IMR-90 (cell line): ENCODE measurements at regions not wholly inside any gene's neighbourhood (a gene's known extent, or its start where the extent isn't known, plus 50 kb on each side); places are given as distances from the start of the nearest gene placed in this dataset.

Experiments used
- ATAC-seq: fragments of 200-7000 bp; cut with Tn5 transposase; 2 replicates; pipeline ENCODE4 v1.9.1; 2020; ENCODE audit warnings: low read depth, mild to moderate bottlenecking, moderate library complexity
- BruUV-seq: library from RNA; stranded (reverse); fragments of 400-500 nt; replicated peaks from 2 replicates; lab custom pipeline; 2021; lab: Mats Ljungman, UMichigan
- CTCF ChIA-PET: fragments of 300-600 bp; formaldehyde crosslinking; extraction: SDS; loops from one replicate; lab custom pipeline; 2021; ENCODE audit warnings: antibody characterized with exemption; lab: Yijun Ruan, JAX
- POLR2A ChIA-PET: fragments of 300-600 bp; sonication (Branson Sonifier 250); formaldehyde crosslinking; loops from one replicate; lab custom pipeline; 2022; ENCODE audit warnings: antibody characterized with exemption; ENCODE audit not compliant: unreplicated experiment; lab: Charles Lee
- DNase-seq: peaks from one replicate; pipeline ENCODE4 v3.0.0; 2013
- H2AFZ ChIP-seq: replicated peaks from 2 replicates; pipeline ENCODE3; 2013; ENCODE audit warnings: low read length, mild to moderate bottlenecking; ENCODE audit not compliant: poor library complexity
- H2AK5ac ChIP-seq: 2 replicates; pipeline ENCODE4 v1.6.1; 2013; ENCODE audit warnings: low read depth, low read length, inconsistent platforms
- H2AK9ac ChIP-seq: replicated peaks from 2 replicates; pipeline ENCODE3; 2013; ENCODE audit warnings: mild to moderate bottlenecking, low read depth, low read length, moderate library complexity; ENCODE audit not compliant: poor library complexity
- H2BK120ac ChIP-seq: 2 replicates; pipeline ENCODE4 v1.6.1; 2013; ENCODE audit warnings: low read depth, low read length, inconsistent platforms
- H2BK15ac ChIP-seq: 3 replicates; pipeline ENCODE4 v1.6.1; 2013; ENCODE audit warnings: low read depth, low read length, inconsistent platforms
- H2BK20ac ChIP-seq: 2 replicates; pipeline ENCODE4 v1.6.1; 2013; ENCODE audit warnings: low read depth, mild to moderate bottlenecking, inconsistent platforms, low read length, moderate library complexity
- H2BK5ac ChIP-seq: 2 replicates; pipeline ENCODE4 v1.6.1; 2013; ENCODE audit warnings: mild to moderate bottlenecking, low read depth, low read length, inconsistent platforms; ENCODE audit not compliant: poor library complexity, severe bottlenecking
- H3K14ac ChIP-seq: replicated peaks from 2 replicates; pipeline ENCODE4 v1.6.1; 2013; ENCODE audit warnings: low read depth, low read length, inconsistent platforms
- H3K18ac ChIP-seq: 2 replicates; pipeline ENCODE4 v1.6.1; 2013; ENCODE audit warnings: low read depth, low read length, control low read depth
- H3K23ac ChIP-seq: 2 replicates; pipeline ENCODE4 v1.6.1; 2013; ENCODE audit warnings: low read depth, low read length, inconsistent platforms
- H3K27ac ChIP-seq: 2 replicates; pipeline ENCODE4 v1.5.1; 2013; ENCODE audit warnings: mild to moderate bottlenecking, control low read depth, low read length; ENCODE audit not compliant: insufficient read depth
- H3K27me3 ChIP-seq: 2 replicates; pipeline ENCODE4 v1.6.1; 2013; ENCODE audit warnings: low read length; ENCODE audit not compliant: control insufficient read depth, insufficient read depth
- H3K36me3 ChIP-seq: 2 replicates; pipeline ENCODE4 v1.6.1; 2013; ENCODE audit warnings: low read length, mixed read lengths; ENCODE audit not compliant: control insufficient read depth, insufficient read depth
- H3K4ac ChIP-seq: 2 replicates; pipeline ENCODE4 v1.6.1; 2013; ENCODE audit warnings: low read depth, low read length, inconsistent platforms
- H3K4me1 ChIP-seq: 2 replicates; pipeline ENCODE4 v1.6.1; 2013; ENCODE audit warnings: low read length, mixed read lengths; ENCODE audit not compliant: control insufficient read depth, insufficient read depth
- H3K4me2 ChIP-seq: 2 replicates; pipeline ENCODE4 v1.6.1; 2013; ENCODE audit warnings: low read depth, mild to moderate bottlenecking, control low read depth, low read length, moderate library complexity
- H3K4me3 ChIP-seq: 2 replicates; pipeline ENCODE4 v1.5.1; 2013; ENCODE audit warnings: low read depth, mild to moderate bottlenecking, control low read depth, low read length, moderate library complexity; ENCODE audit not compliant: insufficient read depth
- H3K56ac ChIP-seq: 2 replicates; pipeline ENCODE4 v1.6.1; 2013; ENCODE audit warnings: low read length, inconsistent platforms; ENCODE audit not compliant: insufficient read depth; ENCODE audit errors: extremely low read depth
- H3K79me1 ChIP-seq, 2 experiments: 2 replicates each; pipeline ENCODE4 v1.6.1; 2013; ENCODE audit warnings: low read length in 2 of 2, inconsistent platforms in 1 of 2, low read depth in 1 of 2
- H3K9ac ChIP-seq: 2 replicates; pipeline ENCODE4 v1.6.1; 2013; ENCODE audit warnings: low read depth, low read length, control low read depth
- H3K9me1 ChIP-seq: 2 replicates; pipeline ENCODE4 v1.6.1; 2013; ENCODE audit warnings: low read length, inconsistent platforms; ENCODE audit not compliant: insufficient read depth
- H3K9me3 ChIP-seq: 2 replicates; pipeline ENCODE4 v1.6.1; 2013; ENCODE audit warnings: low read length; ENCODE audit not compliant: control insufficient read depth, insufficient read depth
- H4K20me1 ChIP-seq: 2 replicates; pipeline ENCODE4 v1.6.1; 2013; ENCODE audit warnings: low read length, inconsistent platforms; ENCODE audit not compliant: insufficient read depth
- H4K5ac ChIP-seq: 2 replicates; pipeline ENCODE4 v1.6.1; 2013; ENCODE audit warnings: mild to moderate bottlenecking, low read depth, low read length, control low read depth
- H4K8ac ChIP-seq, 2 experiments: 2 replicates each; pipeline ENCODE4 v1.6.1; 2013; ENCODE audit warnings: low read depth in 2 of 2, low read length in 2 of 2, control low read depth in 1 of 2, inconsistent platforms in 1 of 2
- H4K91ac ChIP-seq: 2 replicates; pipeline ENCODE4 v1.6.1; 2013; ENCODE audit warnings: low read depth, low read length, inconsistent platforms; ENCODE audit not compliant: insufficient read depth
- BHLHE40 ChIP-seq: fragments of 150-350 bp; IDR thresholded peaks from 2 replicates; pipeline ENCODE4 v1.6.1; 2016; ENCODE audit warnings: mild to moderate bottlenecking, low read depth, low read length
- WGBS, 2 experiments: methylation state at CpG; one replicate each; pipeline versions ENCODE4 v1.1.5 to v1.1.7; 2013; ENCODE audit warnings: missing lambda C conversion rate in 2 of 2; ENCODE audit not compliant: insufficient read length in 1 of 2; ENCODE audit errors: extremely low coverage in 2 of 2; 5-methylcytosine and 5-hydroxymethylcytosine counted together
- dilution Hi-C: fragments of 300-500 bp; cut with HindIII; formaldehyde crosslinking; loops from one replicate; pipeline ENCODE4 v1.14.3; 2018; ENCODE audit warnings: low sequenced_read_pairs; ENCODE audit not compliant: unreplicated experiment
- in situ Hi-C: fragments of 300-500 bp; cut with MboI; formaldehyde crosslinking; loops from 3 replicates; pipeline ENCODE4 v1.14.3; 2019; ENCODE audit warnings: low sequenced_read_pairs, inconsistent platforms, mixed read lengths
- intact Hi-C: fragments of 100-400 bp; cut with micrococcal nuclease; formaldehyde crosslinking; loops from 2 replicates; pipeline ENCODE4 v1.10.0; 2022

DNA sequence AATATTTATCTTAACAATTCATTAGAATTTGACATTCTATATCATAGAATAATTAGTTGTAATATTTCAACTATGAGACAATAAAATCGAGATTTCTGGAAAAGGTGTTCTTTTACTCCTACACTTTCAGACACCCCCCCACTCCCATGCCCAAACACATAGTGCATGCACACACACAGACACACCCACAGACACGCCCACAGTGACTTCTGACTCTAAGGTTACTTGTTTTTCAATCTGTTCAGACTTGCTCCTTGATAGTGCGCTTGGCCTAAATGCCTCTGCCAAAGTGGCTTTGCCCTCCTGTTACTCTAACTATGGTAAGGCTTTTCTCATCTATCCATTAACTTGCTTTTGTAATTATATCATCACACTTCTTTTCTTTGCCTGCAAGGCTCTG is 144.0 kb upstream of the PPP1R3A start:
- Histone ChIP-seq H3K79me1 (no peaks in the 10 kb centered on the region), H3K4me3 (no peak overlapping the region), H4K20me1 (no peaks in the 10 kb centered on the region), H2BK120ac (no peak overlapping the region), H3K56ac (no peak overlapping the region), H3K14ac (no peak overlapping the region), H3K9me1 (no peaks in the 10 kb centered on the region), H2AK5ac (no peak overlapping the region), H3K4me2 (no peak overlapping the region), H3K4me1 (no peaks in the 10 kb centered on the region), H2BK20ac (no peak overlapping the region), H3K4ac (no peak overlapping the region), H4K91ac (no peak overlapping the region), H3K36me3 (no peaks in the 10 kb centered on the region), H2BK15ac (no peak overlapping the region), H3K27me3 (no peaks in the 10 kb centered on the region), H4K5ac (no peak overlapping the region), H2AFZ (no peak overlapping the region), H3K9ac (no peak overlapping the region), H3K23ac (no peak overlapping the region), H2AK9ac (no peak overlapping the region), H3K9me3 (no peaks in the 10 kb centered on the region), H4K8ac (no peak overlapping the region), H2BK5ac (no peak overlapping the region), H3K27ac (no peak overlapping the region), H3K18ac (no peak overlapping the region)
- dilution Hi-C loops = no loop called here
- BruUV-seq = no TSS peak
- WGBS, 2 experiments = 100% methylated on average over 1 of the region's 3 CpGs; no CpG with 5 or more reads in 1 of the 2 experiments
- no peak for TF ChIP-seq BHLHE40
- ATAC-seq = no peak
- intact Hi-C loops = no loop called here
- in situ Hi-C loops = no loop called here
- ChIA-PET POLR2A (no interaction called here), CTCF (no interaction called here)
- no peak for DNase-seq
